Activated CD4-positive, alpha-beta T cell treated with anti-CD3 and anti-CD28 coated beads, Interleukin-2, amount 10 ng/mL, durations not matched to agents 24 days and 14 days (primary cell): ENCODE measurements at regions not wholly inside any gene's neighbourhood (a gene's known extent, or its start where the extent isn't known, plus 50 kb on each side); places are given as distances from the start of the nearest gene placed in this dataset.

Source experiments
- DNase-seq: peaks from one replicate; pipeline ENCODE4 v3.0.0; 2022
- H3K27ac Mint-ChIP-seq: one replicate; pipeline ENCODE4 v1.8.0; 2022; ENCODE audit warnings: mild to moderate bottlenecking, mixed read lengths
- H3K27me3 Mint-ChIP-seq: one replicate; pipeline ENCODE4 v1.8.0; 2022; ENCODE audit warnings: mixed read lengths
- H3K36me3 Mint-ChIP-seq: one replicate; pipeline ENCODE4 v1.8.0; 2022; ENCODE audit warnings: low read depth, mild to moderate bottlenecking, mixed read lengths
- H3K4me1 Mint-ChIP-seq: one replicate; pipeline ENCODE4 v1.8.0; 2021; ENCODE audit warnings: mixed read lengths
- H3K4me3 Mint-ChIP-seq: one replicate; pipeline ENCODE4 v1.8.0; 2022; ENCODE audit warnings: mild to moderate bottlenecking, moderate library complexity, mixed read lengths
- H3K9me3 Mint-ChIP-seq: one replicate; pipeline ENCODE4 v1.8.0; 2021; ENCODE audit warnings: mixed read lengths
- intact Hi-C: fragments of 100-400 bp; cut with micrococcal nuclease; formaldehyde crosslinking; loops from one replicate; pipeline ENCODE4 v1.15.1; 2023

DNA sequence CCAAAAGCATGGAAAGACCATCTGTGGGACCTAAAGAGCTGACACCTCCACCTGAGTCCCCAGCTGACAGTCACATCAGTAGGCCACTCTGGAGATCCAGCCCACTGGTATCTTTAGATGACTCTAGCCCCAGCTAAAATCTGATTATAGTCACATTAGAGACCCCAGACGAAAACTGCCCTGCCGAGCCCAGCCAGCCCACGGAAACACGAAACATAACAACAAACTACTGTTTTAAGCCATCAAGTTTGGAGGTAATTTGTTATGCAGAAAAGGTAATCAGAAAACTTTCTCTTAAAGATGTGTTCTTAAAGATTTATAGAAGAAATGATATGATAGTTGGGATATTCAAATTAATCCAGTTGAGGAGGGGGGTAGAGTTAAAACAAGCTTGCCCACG lies 175.7 kb downstream of the DHX15 start:
- H3K36me3 Mint-ChIP-seq: no peaks in the 10 kb centered on the region
- intact Hi-C loops: no loop called here
- H3K9me3 Mint-ChIP-seq: no peaks in the 10 kb centered on the region
- H3K27me3 Mint-ChIP-seq: peaks cover 5% of the 10 kb centered on the region
- H3K4me3 Mint-ChIP-seq: no peak overlapping the region
- no peak overlapping the region for H3K27ac Mint-ChIP-seq
- no peaks in the 10 kb centered on the region for H3K4me1 Mint-ChIP-seq
- no peak for DNase-seq

DNA sequence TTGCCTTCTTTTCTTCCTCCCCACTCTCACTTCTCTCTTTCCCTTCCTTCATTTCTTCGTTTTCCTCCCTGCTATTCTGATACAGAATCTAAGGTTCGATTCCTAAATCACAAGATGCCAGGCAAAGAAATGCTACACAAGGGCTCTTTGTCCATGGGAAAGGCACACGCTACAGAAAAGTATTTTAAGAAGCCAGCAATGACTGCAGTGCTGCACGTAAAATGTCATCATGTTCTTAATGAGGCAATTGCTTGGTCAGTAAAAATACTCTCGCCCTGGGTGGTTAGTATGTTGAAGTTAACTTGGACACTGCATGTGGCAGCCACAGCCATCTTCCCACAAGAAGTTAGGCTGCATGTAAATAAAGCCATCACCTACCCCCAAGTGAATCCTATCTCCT lies 178.4 kb downstream of the DHX15 start:
- Mint-ChIP-seq H3K4me3 (no peak overlapping the region), H3K36me3 (no peaks in the 10 kb centered on the region), H3K27me3 (no peaks in the 10 kb centered on the region), H3K27ac (no peak overlapping the region), H3K4me1 (no peaks in the 10 kb centered on the region), H3K9me3 (no peaks in the 10 kb centered on the region)
- no peak for DNase-seq
- intact Hi-C loops: no loop called here

DNA sequence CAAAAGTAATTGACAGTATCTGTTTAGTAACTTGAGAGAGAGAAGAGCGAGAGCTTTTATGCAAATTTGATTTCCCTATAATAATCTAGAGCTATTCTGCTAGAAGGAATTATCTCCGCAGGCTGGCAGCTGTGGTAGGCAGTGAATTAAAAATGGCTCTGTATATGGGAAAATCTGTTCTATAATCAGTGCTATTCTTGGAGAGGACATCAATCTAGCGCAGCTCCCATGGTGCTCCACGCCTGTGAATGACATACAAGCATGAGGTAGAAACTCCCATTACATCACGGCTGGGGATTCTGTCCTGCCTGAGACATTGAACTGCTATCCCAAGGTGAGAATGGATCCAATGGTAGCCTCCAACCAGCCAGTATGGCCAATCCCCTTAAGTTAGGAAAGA lies 179.0 kb downstream of the DHX15 start:
- Mint-ChIP-seq H3K4me3 (no peak overlapping the region), H3K9me3 (no peaks in the 10 kb centered on the region), H3K27me3 (no peaks in the 10 kb centered on the region), H3K4me1 (no peaks in the 10 kb centered on the region), H3K36me3 (no peaks in the 10 kb centered on the region), H3K27ac (no peak overlapping the region)
- DNase-seq: no peak
- intact Hi-C loops: no loop called here

DNA sequence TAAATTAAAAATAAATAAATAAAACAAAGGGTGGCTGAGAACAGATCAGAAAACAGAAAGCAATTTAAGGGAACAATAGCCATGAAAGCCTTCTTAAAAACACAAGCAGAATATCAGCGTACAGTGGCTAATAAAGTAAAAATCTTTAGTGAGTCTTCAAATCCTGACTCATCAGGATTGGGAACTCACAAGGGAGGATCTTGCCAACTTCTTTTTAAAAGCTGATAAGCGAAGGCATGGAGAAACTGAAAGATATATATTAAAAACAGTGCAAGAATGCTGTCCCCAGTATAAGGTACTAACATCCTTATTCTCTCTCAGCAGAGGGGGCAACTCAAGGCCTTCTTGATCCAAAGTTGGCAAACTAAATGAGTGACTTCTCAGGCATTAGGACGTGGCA lies 180.1 kb downstream of the DHX15 start:
- no peaks in the 10 kb centered on the region for H3K36me3 Mint-ChIP-seq
- no peak overlapping the region for H3K27ac Mint-ChIP-seq
- no peak overlapping the region for H3K4me3 Mint-ChIP-seq
- no peaks in the 10 kb centered on the region for H3K4me1 Mint-ChIP-seq
- H3K27me3 Mint-ChIP-seq: no peaks in the 10 kb centered on the region
- intact Hi-C loops: no loop called here
- DNase-seq: no peak
- no peaks in the 10 kb centered on the region for H3K9me3 Mint-ChIP-seq

DNA sequence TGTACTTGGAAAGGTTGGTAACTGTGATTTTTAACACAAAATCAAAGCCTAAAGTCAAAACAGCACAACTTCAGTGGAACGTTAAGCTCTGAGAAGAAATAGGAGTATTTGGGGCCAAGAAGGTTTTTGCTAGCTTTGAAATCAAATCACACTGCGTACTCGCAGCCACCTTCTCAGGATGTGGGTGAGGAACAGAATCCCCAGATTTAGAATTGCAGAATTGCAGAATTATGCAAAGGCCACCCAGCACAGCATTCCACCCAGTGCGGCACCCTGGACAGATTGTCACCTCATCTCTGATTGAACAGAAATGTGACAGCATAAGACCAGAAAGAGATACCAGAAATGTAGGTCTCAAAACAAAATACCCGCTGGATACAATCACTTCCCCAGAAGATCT lies 181.1 kb downstream of the DHX15 start:
- DNase-seq: no peak
- Mint-ChIP-seq H3K9me3 (no peaks in the 10 kb centered on the region), H3K4me1 (no peaks in the 10 kb centered on the region), H3K27me3 (no peaks in the 10 kb centered on the region), H3K27ac (no peak overlapping the region), H3K36me3 (no peaks in the 10 kb centered on the region), H3K4me3 (no peak overlapping the region)
- intact Hi-C loops: no loop called here

DNA sequence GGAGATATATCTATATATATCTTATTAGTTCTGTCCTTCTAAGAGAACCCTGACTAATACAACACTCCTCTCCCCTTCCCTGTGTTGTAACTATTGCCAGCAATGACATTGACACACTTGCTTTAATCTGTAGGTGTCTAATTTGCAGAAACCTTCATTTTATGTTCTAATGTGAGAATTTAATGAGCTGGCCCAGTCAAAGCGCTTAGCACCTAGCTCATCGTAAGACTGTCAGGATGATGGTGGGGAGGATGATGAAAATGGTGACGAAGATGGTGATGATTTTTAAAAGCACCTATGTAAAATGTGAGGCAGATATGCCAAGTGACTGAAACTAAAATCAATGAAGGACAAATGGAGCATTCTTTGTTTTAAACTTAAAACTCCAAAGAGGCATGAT lies 183.8 kb downstream of the DHX15 start:
- Mint-ChIP-seq H3K4me3 (no peak overlapping the region), H3K27ac (no peak overlapping the region), H3K4me1 (no peaks in the 10 kb centered on the region), H3K36me3 (no peaks in the 10 kb centered on the region), H3K9me3 (no peaks in the 10 kb centered on the region), H3K27me3 (no peaks in the 10 kb centered on the region)
- no peak for DNase-seq
- intact Hi-C loops: no loop called here

DNA sequence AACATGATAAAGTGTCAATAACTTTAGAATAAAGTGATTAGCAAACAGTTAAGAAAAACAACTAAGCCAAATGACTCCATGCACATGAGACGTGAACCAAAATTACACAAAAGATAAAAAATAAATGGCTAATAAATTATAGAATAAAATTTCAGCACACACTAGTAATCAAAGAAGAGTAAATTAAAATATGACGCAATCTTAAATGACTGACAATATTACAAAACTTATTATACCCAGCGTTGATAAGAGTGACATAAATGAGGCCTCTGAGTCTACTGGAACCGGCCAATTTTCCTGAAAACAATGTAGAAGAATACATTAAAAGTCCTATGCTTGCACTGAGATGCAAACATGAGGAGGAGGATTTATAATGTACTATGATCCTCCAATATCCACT lies 187.4 kb downstream of the DHX15 start:
- Mint-ChIP-seq H3K27me3 (no peaks in the 10 kb centered on the region), H3K36me3 (no peaks in the 10 kb centered on the region), H3K27ac (no peak overlapping the region), H3K4me3 (no peak overlapping the region), H3K9me3 (no peaks in the 10 kb centered on the region), H3K4me1 (no peaks in the 10 kb centered on the region)
- intact Hi-C loops: no loop called here
- no peak for DNase-seq

DNA sequence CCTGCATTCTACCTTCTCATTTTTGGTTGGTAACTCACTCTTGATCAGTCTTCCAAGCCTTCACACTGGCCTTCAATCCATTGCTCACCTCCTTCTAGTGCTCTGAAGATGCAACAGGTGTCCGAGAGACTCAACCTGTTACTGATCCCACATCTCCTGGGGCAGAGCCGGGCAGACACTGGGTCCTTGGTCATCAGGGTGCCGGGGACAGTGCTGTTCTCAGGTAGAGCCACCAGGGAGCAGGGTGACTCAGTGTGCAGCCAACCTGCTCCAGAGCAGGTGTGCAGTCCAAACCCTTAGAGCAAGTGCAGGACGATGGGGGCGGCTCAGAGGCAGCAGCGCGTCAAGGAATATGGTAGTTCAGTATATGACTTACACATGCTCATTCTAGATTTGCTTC lies 188.4 kb downstream of the DHX15 start:
- H3K4me3 Mint-ChIP-seq: no peak overlapping the region
- H3K27ac Mint-ChIP-seq: no peak overlapping the region
- no peaks in the 10 kb centered on the region for H3K36me3 Mint-ChIP-seq
- no peaks in the 10 kb centered on the region for H3K27me3 Mint-ChIP-seq
- H3K9me3 Mint-ChIP-seq: no peaks in the 10 kb centered on the region
- no peaks in the 10 kb centered on the region for H3K4me1 Mint-ChIP-seq
- intact Hi-C loops: no loop called here
- DNase-seq: no peak

DNA sequence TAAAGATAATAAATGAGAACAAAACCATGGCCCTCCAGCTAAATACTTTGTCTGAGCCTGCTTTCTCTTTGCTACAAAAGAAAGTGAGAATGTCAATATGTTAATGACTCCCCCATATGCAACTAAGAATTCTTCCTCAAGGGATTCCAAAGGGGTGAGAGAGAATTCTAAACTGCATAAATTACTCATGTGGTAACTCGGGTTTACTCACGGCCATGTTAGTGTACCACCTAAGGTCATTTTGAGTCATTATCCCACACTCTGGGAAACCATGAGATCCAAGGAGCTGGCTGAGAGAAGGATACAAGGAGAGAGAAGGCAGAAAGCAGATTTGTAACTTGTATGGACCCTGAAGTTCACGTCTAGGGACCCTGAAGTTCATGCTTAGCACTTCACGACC lies 190.3 kb downstream of the DHX15 start:
- Mint-ChIP-seq H3K9me3 (no peaks in the 10 kb centered on the region), H3K27ac (no peak overlapping the region), H3K36me3 (no peaks in the 10 kb centered on the region), H3K27me3 (no peaks in the 10 kb centered on the region), H3K4me3 (no peak overlapping the region), H3K4me1 (no peaks in the 10 kb centered on the region)
- intact Hi-C loops: no loop called here
- DNase-seq: no peak

DNA sequence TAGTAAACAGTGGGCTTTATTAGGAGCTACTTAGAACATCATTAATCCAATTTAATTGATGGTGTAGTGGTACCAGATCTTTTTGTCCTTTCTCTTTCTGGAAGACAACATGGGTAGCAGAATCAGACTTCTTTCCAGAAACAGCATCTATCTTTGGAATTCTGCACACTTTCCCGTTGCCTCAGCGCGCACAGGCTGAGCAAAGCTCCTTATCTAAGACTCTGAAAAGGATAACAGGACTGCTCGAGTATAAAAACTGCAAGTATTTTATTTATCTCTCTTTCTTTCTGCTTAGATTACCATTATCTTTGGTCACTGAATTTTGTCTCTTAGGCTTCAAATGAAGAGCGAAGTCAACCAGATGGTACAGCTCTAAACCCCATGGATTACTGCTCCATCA lies 191.7 kb downstream of the DHX15 start:
- Mint-ChIP-seq H3K27ac (no peak overlapping the region), H3K4me3 (no peak overlapping the region), H3K27me3 (no peaks in the 10 kb centered on the region), H3K4me1 (no peaks in the 10 kb centered on the region), H3K36me3 (no peaks in the 10 kb centered on the region), H3K9me3 (no peaks in the 10 kb centered on the region)
- intact Hi-C loops: no loop called here
- DNase-seq: no peak

DNA sequence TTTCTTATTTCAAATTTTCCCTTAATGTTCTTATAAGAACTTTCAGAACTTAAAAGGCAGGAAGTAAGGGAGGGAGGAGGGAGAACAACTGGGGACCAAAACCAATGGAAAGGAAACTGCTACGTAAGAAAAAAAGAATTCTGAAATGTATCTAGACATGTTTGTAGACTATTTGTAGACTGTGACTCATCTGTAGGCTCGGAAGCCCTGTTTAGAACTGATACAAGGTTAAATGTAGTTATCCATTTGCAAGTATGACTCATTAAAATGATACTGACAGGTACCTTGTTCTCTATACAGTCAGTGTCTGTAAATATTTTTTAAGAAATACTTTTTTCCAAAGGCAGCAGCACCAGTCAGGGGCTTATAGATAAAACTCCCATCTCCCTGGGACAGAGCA lies 202.0 kb downstream of the DHX15 start:
- peaks cover 11% of the 10 kb centered on the region for H3K9me3 Mint-ChIP-seq
- no peak overlapping the region for H3K27ac Mint-ChIP-seq
- intact Hi-C loops: no loop called here
- H3K4me3 Mint-ChIP-seq: no peak overlapping the region
- H3K36me3 Mint-ChIP-seq: no peaks in the 10 kb centered on the region
- no peaks in the 10 kb centered on the region for H3K4me1 Mint-ChIP-seq
- H3K27me3 Mint-ChIP-seq: no peaks in the 10 kb centered on the region
- DNase-seq: no peak

DNA sequence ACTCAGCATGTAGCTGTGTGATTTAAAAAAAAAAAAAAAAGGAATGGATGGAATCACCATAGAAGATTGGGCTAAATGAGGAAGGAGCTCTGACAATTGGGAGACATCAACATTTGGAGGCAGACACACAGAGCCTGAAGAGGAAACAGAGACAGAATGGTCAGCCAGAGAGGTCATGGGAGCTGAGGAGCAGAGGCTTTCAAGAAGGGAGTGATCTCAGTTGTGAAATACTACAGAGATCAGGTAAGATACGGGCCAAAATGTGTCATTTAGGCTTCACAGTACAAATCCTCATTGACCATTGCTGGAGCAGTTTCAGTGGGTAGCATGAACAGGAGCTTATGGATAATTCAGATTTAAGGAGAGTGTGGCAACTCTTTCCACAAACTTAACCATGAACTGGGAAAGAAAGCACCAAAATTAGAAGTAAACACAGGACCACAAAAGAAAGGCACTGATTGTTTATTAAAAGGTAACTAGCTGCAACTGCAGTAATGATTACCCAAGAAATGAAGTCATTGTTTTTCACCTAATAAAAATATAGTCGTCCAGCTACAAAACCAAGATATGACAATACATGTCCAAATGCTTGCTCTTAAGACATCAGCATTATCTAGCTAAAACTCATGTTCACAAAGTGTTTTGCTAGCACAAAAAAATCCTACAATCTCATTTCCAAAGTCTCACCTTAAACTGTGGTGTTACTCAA lies 203.2 kb downstream of the DHX15 start:
- Mint-ChIP-seq H3K36me3 (no peaks in the 10 kb centered on the region), H3K27me3 (no peaks in the 10 kb centered on the region), H3K9me3 (peaks cover 8% of the 10 kb centered on the region), H3K4me3 (no peak overlapping the region), H3K27ac (no peak overlapping the region), H3K4me1 (no peaks in the 10 kb centered on the region)
- no peak for DNase-seq
- intact Hi-C loops: no loop called here

DNA sequence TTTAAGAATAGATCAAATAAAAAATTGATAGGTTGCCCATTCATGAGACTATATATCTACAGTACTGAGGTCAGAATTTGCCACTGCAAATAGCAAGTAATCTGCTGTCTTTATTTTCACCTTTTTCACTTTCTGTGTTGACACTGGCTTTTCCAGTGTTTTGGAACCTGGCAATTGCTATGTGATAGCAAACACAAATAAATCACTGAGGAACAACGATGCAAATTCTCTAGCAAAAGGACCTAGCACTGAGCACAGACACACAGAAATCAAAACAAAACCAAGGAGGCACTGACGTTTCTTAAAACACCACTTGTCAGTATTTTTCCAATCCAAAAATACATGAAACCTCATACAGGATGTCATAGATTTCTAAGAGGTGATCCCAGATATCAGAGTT lies 210.7 kb downstream of the DHX15 start:
- DNase-seq: no peak
- intact Hi-C loops: no loop called here
- no peaks in the 10 kb centered on the region for H3K4me1 Mint-ChIP-seq
- H3K27ac Mint-ChIP-seq: no peak overlapping the region
- H3K36me3 Mint-ChIP-seq: no peaks in the 10 kb centered on the region
- no peaks in the 10 kb centered on the region for H3K27me3 Mint-ChIP-seq
- no peak overlapping the region for H3K4me3 Mint-ChIP-seq
- H3K9me3 Mint-ChIP-seq: peaks cover 3% of the 10 kb centered on the region

DNA sequence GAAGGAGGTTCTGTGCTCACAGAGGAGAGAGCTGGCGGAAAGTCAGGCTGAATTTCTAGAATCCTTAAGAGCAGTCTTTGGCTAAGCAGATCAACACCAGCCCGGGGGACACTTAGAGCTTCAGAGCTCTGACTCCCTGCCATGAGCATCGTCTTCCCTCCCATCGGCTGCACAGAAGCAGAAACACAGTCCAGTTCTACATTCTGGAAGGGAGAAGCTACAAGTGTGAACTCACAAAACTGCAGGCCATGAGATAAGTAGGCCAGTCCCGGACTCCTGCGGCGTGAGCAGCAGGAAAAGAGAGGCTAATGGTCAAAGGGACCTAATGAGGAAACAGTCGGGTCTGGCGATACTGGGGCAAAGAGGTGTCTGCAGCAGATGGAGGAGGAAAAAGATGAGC lies 211.5 kb downstream of the DHX15 start:
- no peaks in the 10 kb centered on the region for H3K4me1 Mint-ChIP-seq
- no peak overlapping the region for H3K4me3 Mint-ChIP-seq
- no peaks in the 10 kb centered on the region for H3K27me3 Mint-ChIP-seq
- H3K36me3 Mint-ChIP-seq: no peaks in the 10 kb centered on the region
- intact Hi-C loops: no loop called here
- no peak for DNase-seq
- H3K27ac Mint-ChIP-seq: no peak overlapping the region
- peaks cover 3% of the 10 kb centered on the region for H3K9me3 Mint-ChIP-seq

DNA sequence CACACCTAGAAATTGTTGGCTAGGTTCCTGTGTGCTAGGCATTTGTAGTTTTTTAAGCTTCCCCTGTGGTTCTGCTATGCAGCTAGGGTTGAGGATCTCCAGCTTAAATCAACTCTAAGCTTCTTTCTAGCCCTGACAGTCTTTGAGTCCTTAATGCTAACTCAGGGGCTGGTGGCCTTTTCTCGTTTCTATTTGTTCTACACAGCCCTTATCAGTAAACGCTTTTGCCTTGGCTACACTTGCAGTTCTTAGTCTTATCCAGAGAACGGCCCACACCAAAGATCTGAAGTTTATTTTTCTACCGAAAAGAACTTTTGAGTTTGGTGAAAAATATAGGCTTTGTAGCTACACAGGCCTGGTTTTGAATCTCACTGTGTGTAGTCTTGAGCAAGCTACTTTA lies 212.0 kb downstream of the DHX15 start:
- no peak overlapping the region for H3K4me3 Mint-ChIP-seq
- H3K27me3 Mint-ChIP-seq: no peaks in the 10 kb centered on the region
- H3K36me3 Mint-ChIP-seq: no peaks in the 10 kb centered on the region
- no peak for DNase-seq
- intact Hi-C loops: no loop called here
- no peak overlapping the region for H3K27ac Mint-ChIP-seq
- H3K9me3 Mint-ChIP-seq: peaks cover 3% of the 10 kb centered on the region
- no peaks in the 10 kb centered on the region for H3K4me1 Mint-ChIP-seq
